Breast epithelium (tissue), 3 donors: ENCODE measurements at regions not wholly inside any gene's neighbourhood (a gene's known extent, or its start where the extent isn't known, plus 50 kb on each side); places are given as distances from the start of the nearest gene placed in this dataset.

Experiments used
- POLR2A ChIP-seq: fragments of 450-650 bp; IDR thresholded peaks from one replicate; pipeline ENCODE4 v1.6.1; 2016; ENCODE audit warnings: antibody characterized with exemption, mild to moderate bottlenecking, moderate library complexity
- POLR2AphosphoS5 ChIP-seq, 3 donors: sonication (generic); formaldehyde crosslinking; IDR thresholded peaks; one replicate each; pipeline ENCODE4 v1.6.1; 2017; ENCODE audit warnings: antibody characterized with exemption in 3 of 3
- TF ChIP-seq, protein P1 (sequence below), 3 donors: fragments of 450-650 bp; IDR thresholded peaks; one replicate each; pipeline ENCODE4 v1.5.1; 2016 to 2017; ENCODE audit warnings: antibody characterized with exemption in 3 of 3, mild to moderate bottlenecking in 3 of 3, moderate library complexity in 3 of 3

DNA sequence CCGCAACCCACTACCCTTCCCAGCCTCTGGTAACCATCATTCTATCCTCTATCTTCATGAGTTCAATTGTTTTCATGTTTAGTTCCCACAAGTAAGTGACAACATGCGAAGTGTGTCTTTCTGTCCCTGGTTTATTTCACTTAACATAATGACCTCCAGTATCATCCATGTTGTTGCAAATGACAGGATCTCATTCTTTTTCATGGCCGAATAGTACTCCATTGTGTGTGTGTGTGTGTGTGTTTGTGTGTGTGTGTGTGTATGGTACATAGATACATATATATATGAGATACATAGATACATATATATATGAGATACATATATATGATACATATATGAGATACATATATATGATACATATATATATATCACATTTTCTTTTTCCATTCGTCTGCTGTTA lies 196.3 kb upstream of the STK17B start:
- TF ChIP-seq POLR2AphosphoS5 (IDR thresholded peaks at IDR 0.05) (no peak), POLR2A (no peak)
- TF ChIP-seq, protein P1, sequence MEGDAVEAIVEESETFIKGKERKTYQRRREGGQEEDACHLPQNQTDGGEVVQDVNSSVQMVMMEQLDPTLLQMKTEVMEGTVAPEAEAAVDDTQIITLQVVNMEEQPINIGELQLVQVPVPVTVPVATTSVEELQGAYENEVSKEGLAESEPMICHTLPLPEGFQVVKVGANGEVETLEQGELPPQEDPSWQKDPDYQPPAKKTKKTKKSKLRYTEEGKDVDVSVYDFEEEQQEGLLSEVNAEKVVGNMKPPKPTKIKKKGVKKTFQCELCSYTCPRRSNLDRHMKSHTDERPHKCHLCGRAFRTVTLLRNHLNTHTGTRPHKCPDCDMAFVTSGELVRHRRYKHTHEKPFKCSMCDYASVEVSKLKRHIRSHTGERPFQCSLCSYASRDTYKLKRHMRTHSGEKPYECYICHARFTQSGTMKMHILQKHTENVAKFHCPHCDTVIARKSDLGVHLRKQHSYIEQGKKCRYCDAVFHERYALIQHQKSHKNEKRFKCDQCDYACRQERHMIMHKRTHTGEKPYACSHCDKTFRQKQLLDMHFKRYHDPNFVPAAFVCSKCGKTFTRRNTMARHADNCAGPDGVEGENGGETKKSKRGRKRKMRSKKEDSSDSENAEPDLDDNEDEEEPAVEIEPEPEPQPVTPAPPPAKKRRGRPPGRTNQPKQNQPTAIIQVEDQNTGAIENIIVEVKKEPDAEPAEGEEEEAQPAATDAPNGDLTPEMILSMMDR (IDR thresholded peaks at IDR 0.05) = no peak
